ENCODE measurements at regions not wholly inside any gene's neighbourhood (a gene's known extent, or its start where the extent isn't known, plus 50 kb on each side); places are given as distances from the start of the nearest gene placed in this dataset.

- Histone ChIP-seq H3K4me3 (ENCODE audit: low read length in 3 of 3) (no peak overlapping the region), H3K9me3 (ENCODE audit: control insufficient read depth in 2 of 3, insufficient read depth in 1 of 3, low read length in 3 of 3) (no peaks in the 10 kb centered on the region), H3K27ac (ENCODE audit: low read depth in 2 of 2, low read length in 2 of 2) (no peak overlapping the region), H3K27me3 (ENCODE audit: control insufficient read depth, insufficient read depth, low read length) (no peaks in the 10 kb centered on the region), H3K36me3 (ENCODE audit: control insufficient read depth in 2 of 3, insufficient read depth in 3 of 3, low read length in 3 of 3) (no peaks in the 10 kb centered on the region), H3K9ac (ENCODE audit: low read length in 3 of 3) (no peak overlapping the region), H3K4me1 (ENCODE audit: control insufficient read depth in 2 of 3, insufficient read depth in 2 of 3, low read depth in 1 of 3, low read length in 3 of 3) (no peaks in the 10 kb centered on the region)
- no peak for TF ChIP-seq CTCF (IDR thresholded peaks at IDR 0.05; ENCODE audit: borderline replicate concordance, extremely low read depth, insufficient read depth)
- intact Hi-C loops (cut with DNase I) = no loop called here
- FAIRE-seq (no peak), DNase-seq (no peak)
Measured at GRCh38 chr14:95375539-95376109, 55.9 kb upstream of the CLMN start.

GRCh38 chr14:95374239-95374997, 54.7 kb upstream of the CLMN start:
- no peaks in the 10 kb centered on the region for H3K9me3 ChIP-seq (ENCODE audit: control insufficient read depth in 2 of 3, insufficient read depth in 1 of 3, low read length in 3 of 3)
- no peak for DNase-seq
- no peaks in the 10 kb centered on the region for H3K4me1 ChIP-seq (ENCODE audit: control insufficient read depth in 2 of 3, insufficient read depth in 2 of 3, low read depth in 1 of 3, low read length in 3 of 3)
- intact Hi-C loops (cut with DNase I) = no loop called here
- TF ChIP-seq CTCF (IDR thresholded peaks at IDR 0.05; ENCODE audit: borderline replicate concordance, extremely low read depth, insufficient read depth) = no peak
- H3K27me3 ChIP-seq (ENCODE audit: control insufficient read depth, insufficient read depth, low read length) = no peaks in the 10 kb centered on the region
- no peak overlapping the region for H3K9ac ChIP-seq (ENCODE audit: low read length in 3 of 3)
- no peak for FAIRE-seq
- no peaks in the 10 kb centered on the region for H3K36me3 ChIP-seq (ENCODE audit: control insufficient read depth in 2 of 3, insufficient read depth in 3 of 3, low read length in 3 of 3)
- no peak overlapping the region for H3K27ac ChIP-seq (ENCODE audit: low read depth in 2 of 2, low read length in 2 of 2)
- no peak overlapping the region for H3K4me3 ChIP-seq (ENCODE audit: low read length in 3 of 3)

GRCh38 chr14:95370076-95370475, 50.4 kb upstream of the CLMN start:
- no peak for DNase-seq
- Histone ChIP-seq H3K36me3 (ENCODE audit: control insufficient read depth in 2 of 3, insufficient read depth in 3 of 3, low read length in 3 of 3) (no peaks in the 10 kb centered on the region), H3K9ac (ENCODE audit: low read length in 3 of 3) (no peak overlapping the region), H3K4me3 (ENCODE audit: low read length in 3 of 3) (no peak overlapping the region), H3K27ac (ENCODE audit: low read depth in 2 of 2, low read length in 2 of 2) (no peak overlapping the region), H3K4me1 (ENCODE audit: control insufficient read depth in 2 of 3, insufficient read depth in 2 of 3, low read depth in 1 of 3, low read length in 3 of 3) (no peaks in the 10 kb centered on the region), H3K27me3 (ENCODE audit: control insufficient read depth, insufficient read depth, low read length) (no peaks in the 10 kb centered on the region), H3K9me3 (ENCODE audit: control insufficient read depth in 2 of 3, insufficient read depth in 1 of 3, low read length in 3 of 3) (no peaks in the 10 kb centered on the region)
- intact Hi-C loops (cut with DNase I) = no loop called here
- no peak for TF ChIP-seq CTCF (IDR thresholded peaks at IDR 0.05; ENCODE audit: borderline replicate concordance, extremely low read depth, insufficient read depth)
- FAIRE-seq = no peak

Data from kidney (tissue), 13 donors.